ENCODE measurements at regions not wholly inside any gene's neighbourhood (a gene's known extent, or its start where the extent isn't known, plus 50 kb on each side); places are given as distances from the start of the nearest gene placed in this dataset.
"Not testable (repeated sequence)": the region's sequence is repeated elsewhere in the genome, so short reads cannot be mapped to it uniquely, and the experiment has no call there.

- no peak for DNase-seq
Measured at GRCh38 chr10:84634636-84635035, 306.2 kb downstream of the CCSER2 start.

- not testable (repeated sequence) for DNase-seq
Measured at GRCh38 chr10:84650628-84651027, 322.2 kb downstream of the CCSER2 start.

GRCh38 chr10:84654671-84655070 is 326.3 kb downstream of the CCSER2 start:
- DNase-seq = no peak

GRCh38 chr10:84659027-84659426 is 330.6 kb downstream of the CCSER2 start:
- DNase-seq = no peak

- DNase-seq = no peak
Measured at GRCh38 chr10:84659497-84660439, 331.4 kb downstream of the CCSER2 start.

GRCh38 chr10:84660450-84661159 is 332.2 kb downstream of the CCSER2 start:
- no peak for DNase-seq

GRCh38 chr10:84665211-84665610 is 336.8 kb downstream of the CCSER2 start:
- DNase-seq = no peak

- DNase-seq = no peak
Measured at GRCh38 chr10:84665883-84666463, 337.6 kb downstream of the CCSER2 start.

GRCh38 chr10:84668186-84668763 is 339.9 kb downstream of the CCSER2 start:
- no peak for DNase-seq

GRCh38 chr10:84675060-84675459 is 346.7 kb downstream of the CCSER2 start:
- DNase-seq = no peak

- no peak for DNase-seq
Measured at GRCh38 chr10:84676536-84676935, 348.1 kb downstream of the CCSER2 start.

GRCh38 chr10:84681781-84682180 is 353.4 kb downstream of the CCSER2 start:
- DNase-seq = no peak

GRCh38 chr10:84683550-84683949 is 355.2 kb downstream of the CCSER2 start:
- no peak for DNase-seq

- DNase-seq = no peak
Measured at GRCh38 chr10:84683980-84684740, 355.8 kb downstream of the CCSER2 start.

- no peak for DNase-seq
Measured at GRCh38 chr10:84685047-84685660, 356.8 kb downstream of the CCSER2 start.

GRCh38 chr10:84693006-84693405 is 364.6 kb downstream of the CCSER2 start:
- DNase-seq = no peak

GRCh38 chr10:84695902-84696301 is 367.5 kb downstream of the CCSER2 start:
- DNase-seq = no peak

- DNase-seq = no peak
Measured at GRCh38 chr10:84696610-84697009, 368.2 kb downstream of the CCSER2 start.

GRCh38 chr10:84698989-84699388 is 370.6 kb downstream of the CCSER2 start:
- no peak for DNase-seq

GRCh38 chr10:84700668-84701369 is 372.4 kb downstream of the CCSER2 start:
- DNase-seq = no peak

- no peak for DNase-seq
Measured at GRCh38 chr10:84701370-84701720, 373.0 kb downstream of the CCSER2 start.

GRCh38 chr10:84704101-84704500 is 375.7 kb downstream of the CCSER2 start:
- DNase-seq = no peak
